COLO829 (cell line): ENCODE measurements at regions not wholly inside any gene's neighbourhood (a gene's known extent, or its start where the extent isn't known, plus 50 kb on each side); places are given as distances from the start of the nearest gene placed in this dataset.
A peak's percentile ranks its signal among the peaks of the same experiment; 100 is the strongest.
"Not testable (repeated sequence)": the region's sequence is repeated elsewhere in the genome, so short reads cannot be mapped to it uniquely, and the experiment has no call there.

ENCODE experiments used
- DNase-seq: peaks from one replicate; pipeline ENCODE4 v3.0.0; 2012; ENCODE audit warnings: low spot score

DNA sequence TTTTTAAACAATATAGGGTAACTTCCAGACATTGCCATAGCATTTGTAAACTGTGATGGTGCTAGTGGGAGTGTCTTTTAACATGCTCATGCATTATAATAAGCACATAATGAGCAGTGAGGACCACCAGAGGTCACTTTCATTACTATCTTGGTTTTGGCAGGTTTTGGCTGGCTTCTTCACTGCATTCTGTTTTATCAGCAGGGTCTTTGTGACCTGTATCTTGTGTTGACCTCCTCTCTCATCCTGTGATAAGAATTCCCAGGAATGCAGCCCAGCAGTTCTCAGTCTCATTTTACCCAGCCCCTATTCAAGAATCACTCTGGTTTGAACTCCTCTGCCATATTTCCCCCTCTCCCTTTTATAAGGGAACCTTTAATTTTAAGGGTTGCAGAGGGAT, 91.3 kb downstream of the ZNF467 start:
- no peak for DNase-seq

DNA sequence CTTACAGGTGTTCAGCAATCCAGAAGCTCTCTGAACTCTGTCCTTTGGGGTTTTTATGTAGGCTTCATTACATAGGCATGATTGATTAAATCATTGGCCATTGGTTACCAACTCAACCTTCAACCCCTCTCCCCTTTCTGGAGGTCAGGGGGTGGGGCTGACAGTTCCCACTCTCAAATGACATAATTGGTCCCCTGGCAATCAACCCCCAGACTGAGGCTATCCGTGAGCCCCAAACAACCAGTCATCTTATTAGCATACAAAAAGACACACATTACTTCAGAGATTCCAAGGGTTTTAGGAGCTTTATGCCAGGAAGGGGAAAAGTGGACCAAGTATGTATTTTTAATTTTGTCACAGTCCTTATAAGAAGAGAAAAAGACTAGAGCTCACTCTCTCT, 92.1 kb downstream of the ZNF467 start:
- no peak for DNase-seq

DNA sequence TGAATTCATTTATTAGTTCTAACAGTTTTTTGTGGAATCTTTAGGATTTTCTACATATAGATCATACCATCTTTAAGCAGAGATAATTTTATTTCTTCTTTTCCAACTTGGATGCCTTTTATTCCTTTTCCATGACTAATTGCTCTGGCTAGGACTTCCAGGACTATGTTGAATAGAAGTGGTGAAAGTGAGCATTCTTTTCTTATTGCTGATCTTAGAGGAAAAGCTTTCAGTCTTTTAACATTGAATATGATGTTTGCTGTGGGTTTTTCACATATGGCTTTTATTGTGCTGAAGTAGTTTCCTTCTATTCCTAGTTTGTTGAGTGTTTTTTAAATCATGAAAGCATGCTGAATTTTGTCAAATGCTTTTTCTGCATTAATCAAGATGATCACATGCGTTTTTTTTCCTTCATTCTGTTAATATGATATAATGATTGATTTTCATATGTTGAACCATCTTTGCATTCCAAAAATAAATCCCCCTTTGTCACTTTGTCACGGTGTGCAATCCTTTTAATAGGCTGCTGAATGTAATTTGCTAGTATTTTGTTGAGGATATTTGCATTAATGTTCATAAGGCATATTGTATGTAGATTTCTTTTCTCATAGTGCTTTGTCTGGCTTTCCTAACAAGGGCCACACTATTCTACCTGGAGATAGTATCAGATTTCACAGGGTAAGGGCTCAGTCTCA, 92.9 kb downstream of the ZNF467 start:
- no peak for DNase-seq

DNA sequence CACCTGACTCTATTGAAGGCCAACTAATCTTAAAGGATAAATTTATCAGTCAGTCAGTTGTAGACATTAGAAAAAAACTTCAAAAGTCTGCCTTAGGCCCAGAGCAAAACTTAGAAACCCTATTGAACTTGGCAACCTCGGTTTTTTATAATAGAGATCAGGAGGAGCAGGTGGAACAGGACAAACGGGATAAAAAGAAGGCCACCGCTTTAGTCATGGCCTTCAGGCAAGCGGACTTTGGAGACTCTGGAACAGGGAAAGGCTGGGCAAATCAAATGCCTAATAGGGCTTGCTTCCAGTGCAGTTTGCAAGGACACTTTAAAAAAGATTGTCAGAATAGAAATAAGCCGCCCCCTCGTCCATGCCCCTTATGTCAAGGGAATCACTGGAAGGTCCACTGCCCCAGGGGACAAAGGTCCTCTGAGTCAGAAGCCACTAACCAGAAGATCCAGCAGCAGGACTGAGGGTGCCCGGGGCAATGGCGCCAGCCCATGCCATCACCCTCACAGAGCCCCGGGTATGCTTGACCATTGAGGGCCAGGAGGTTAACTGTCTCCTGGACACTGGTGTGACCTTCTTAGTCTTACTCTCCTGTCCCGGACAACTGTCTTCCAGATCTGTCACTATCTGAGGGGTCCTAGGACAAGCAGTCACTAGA, 98.5 kb downstream of the ZNF467 start:
- not testable (repeated sequence) for DNase-seq

DNA sequence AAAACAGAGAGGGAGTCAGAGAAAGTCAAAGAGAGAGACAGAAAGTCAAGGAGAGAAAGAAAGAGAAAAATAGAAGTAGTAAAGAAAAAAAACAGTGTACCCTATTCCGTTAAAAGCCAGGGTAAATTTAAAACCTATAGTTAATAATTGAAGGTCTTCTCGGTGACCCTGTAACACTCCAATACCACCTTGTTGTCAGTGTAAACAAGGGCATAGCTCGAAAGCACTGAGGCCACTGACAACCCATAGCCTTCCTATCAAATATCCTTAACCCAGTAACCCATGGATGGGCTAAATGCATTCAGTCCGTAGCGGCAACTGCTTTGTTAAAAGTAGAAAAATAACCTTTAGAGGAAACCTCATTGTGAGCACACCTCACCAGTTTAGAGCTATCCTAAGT, 100.4 kb downstream of the ZNF467 start:
- DNase-seq = no peak

DNA sequence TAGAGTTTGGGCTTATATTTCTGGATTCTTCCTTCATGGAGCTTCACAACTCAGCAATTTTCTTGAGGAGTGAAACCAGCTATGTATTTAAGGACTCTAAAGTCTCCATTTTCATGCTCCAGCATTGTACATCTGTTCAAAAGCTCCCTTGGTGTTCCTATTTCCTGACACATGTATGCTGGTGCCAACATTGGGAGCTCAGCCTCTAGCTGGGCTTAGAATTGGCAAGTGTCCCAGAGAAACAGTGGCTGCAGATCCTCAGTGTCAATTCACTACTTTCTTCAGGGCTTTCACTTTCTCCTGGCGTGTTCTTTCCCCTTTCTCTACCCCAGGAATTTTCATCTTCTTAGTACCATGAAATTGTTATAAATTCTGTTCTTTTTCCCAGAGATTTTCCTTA, 103.1 kb downstream of the ZNF467 start:
- DNase-seq = peak; percentile 21

DNA sequence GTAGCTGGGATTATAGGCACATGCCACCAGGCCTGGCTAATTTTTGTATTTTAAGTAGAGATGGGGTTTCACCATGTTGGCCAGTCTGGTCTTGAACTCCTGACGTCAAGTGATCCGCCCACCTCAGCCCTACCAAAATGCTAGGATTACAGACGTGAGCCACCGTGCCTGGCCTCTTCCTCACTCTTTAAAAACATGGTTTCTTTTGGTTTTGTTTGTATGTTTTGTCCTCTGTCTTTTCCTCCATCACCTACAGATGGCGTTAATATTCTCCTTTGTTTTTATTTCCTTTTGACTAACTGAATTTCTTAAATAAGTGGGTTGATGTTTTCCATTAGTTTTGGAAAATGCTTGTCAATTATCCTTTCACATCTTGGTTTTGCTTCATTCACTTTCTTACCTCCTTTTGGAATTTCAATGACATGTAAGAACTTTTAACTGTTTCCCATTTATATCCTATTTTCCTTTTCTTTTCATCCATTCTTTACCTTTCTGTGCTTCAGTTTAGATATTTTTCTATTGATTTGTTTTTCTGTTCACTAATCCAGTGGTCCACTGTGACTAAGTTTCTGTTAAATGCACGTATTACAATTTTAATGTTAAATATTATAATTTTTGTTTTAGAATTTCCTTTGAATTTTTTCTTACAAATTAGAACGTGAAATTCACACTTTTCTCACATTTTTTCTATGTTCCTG, 104.1 kb downstream of the ZNF467 start:
- no peak for DNase-seq

DNA sequence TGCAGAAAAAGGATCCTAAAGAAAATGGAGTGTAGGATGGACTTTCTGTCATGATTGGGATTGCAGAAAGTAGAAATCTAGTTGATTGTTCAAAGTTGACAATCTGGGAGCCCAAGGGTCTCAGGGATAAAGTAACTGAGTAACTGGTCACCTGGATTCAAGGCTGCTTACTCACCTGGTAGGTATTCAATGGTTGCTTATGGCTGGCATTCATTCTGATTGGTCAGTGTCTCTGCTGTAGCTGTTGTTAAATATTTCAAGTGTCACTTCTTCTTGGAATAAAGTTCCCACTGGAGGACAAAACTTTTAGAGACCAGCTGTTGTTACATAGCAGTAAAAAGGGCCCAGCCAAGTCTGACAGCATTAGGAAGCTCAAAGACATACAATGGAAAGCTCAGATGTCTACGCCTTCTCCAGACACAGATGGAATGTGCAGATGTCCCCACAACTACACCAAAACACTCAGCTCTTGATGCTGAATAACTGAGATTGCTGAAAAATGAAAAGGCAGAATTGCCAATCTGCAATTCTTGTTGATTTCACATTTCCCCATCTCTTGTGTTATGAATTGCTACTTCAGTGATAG, 106.9 kb downstream of the ZNF467 start:
- DNase-seq = no peak

DNA sequence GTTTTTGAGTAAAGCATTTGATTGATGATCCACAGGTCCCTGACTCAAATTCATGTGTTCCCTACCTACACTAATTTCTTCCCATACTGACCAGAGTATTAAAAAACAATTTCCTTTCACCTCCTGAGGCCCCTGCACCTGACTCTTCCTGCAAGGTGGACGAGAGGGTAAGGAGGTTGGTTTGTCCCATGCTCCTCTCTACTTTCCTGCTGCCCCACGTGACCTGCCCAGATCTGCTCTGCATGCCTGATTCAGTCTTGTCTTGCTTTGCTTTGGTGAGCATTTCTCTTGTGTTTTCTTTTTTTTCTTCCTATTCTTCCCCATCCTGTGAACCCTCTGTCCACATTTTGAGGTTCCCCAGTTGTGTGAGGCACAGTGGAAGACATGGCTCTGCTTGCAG, 107.8 kb downstream of the ZNF467 start:
- DNase-seq = not testable (repeated sequence)

DNA sequence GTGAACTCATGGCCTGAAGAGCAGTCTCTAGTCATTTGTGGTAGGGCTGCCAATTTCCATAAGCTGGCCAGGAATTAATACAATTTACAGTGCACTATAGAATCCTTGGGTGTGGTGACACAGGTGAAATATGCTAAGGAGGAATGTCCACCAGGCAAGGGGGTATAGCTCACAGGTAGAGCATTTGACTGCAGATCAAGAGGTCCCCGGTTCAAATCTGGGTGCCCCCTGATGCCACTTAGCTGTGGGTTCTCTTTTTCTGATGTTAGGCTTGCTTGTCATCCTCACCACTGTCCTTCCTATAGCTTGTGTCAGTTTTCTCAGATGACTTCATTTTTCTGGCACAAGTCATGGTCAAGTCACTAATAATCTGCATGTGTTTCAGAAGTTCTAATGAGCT, 108.7 kb downstream of the ZNF467 start:
- no peak for DNase-seq

DNA sequence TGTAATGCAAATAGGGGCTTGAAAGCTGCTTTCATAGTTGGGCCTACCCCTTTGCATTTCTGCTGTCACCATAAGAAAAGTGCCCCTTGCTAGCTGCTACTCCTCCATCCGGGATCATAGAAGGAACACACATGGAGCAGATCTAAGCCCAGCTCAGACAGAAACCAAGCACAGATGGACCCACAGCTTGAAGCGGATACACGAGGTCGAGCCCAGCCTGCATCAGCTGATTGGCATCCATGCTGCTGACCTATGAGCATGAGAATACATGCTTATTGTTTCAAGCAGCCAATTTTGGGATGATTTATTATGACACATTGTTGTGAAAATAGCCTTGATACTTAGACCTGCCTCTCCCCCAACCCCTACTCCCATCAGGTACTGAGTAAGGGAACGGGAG, 109.2 kb downstream of the ZNF467 start:
- DNase-seq = no peak

DNA sequence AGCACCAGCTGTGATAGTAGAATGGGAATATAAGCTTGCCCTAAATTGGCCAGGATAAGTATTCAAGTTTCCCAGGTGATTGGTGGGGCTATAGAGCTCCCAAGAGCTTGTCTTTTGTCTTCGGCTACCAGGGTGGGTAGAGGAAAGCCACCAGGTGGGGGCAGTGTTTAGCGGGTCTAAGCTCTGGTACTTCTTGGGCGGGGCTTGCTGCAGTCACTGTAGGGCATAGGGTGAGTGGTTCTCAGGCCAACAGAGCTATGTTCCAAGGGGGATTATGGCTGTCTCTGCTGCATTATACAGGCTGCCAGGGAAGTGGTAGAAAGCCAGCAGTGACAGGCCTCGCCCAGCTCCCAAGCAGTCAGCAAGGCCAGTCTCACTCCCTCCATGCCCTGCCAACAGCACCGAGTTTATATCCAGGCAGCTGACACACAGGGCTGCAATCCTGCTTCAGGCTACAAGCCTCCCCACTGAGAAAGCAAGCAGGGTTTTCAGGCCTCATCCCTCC, 110.7 kb downstream of the ZNF467 start:
- peak; percentile 63 for DNase-seq

DNA sequence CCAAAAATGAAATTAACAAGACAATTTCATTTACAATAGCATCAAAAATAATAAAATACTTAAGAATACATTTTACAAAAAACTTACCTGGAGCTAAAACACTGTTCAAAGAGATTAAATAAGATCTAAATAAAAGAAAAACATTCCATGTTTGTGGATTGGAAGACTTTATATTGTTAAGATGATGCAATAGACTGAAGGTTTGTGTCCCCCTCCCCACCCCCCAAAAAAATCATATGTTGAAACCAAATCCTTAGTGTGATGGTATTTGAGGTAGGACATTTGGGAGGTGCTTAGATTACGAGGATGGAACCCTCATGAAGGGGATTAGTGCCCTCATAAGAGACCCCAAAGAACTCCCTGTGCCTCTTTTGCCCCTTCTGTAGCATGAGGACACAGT, 117.6 kb downstream of the ZNF467 start:
- no peak for DNase-seq

DNA sequence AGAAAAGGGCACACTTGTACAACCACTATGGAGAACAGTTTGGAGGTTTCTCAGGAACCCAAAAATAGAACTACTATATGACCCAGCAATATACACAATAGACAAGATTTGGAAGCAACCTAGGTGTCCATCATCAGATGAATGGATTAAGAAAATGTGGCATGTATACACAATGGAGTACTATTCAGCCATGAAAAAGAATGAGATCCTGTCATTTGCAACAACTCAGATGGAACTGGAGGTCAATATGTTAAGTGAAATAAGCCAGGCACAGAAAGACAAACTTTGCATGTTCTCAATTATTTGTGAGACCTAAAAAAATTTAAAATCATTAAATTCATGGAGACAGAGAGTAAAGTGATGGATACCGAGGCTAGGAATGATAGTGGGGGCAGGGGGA, 118.8 kb downstream of the ZNF467 start:
- no peak for DNase-seq

DNA sequence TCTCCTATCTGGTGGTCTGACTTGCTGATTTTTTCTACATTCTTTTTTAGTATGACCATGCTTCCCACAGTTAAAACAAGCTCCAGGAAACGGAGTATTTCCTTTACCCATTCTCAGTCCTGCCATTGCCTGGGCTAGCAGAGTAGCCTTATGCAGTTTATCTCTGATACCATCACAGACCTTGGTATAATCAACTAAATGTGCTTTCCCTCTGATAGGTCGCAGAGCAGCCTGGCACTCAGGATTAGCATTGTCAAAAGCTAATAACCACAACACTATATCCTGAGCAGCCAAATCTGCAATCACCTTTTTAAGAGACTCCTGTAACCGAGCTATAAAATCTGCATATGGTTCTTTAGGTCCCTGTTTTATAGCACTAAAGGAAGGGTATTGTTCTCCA, 123.2 kb downstream of the ZNF467 start:
- DNase-seq = not testable (repeated sequence)

DNA sequence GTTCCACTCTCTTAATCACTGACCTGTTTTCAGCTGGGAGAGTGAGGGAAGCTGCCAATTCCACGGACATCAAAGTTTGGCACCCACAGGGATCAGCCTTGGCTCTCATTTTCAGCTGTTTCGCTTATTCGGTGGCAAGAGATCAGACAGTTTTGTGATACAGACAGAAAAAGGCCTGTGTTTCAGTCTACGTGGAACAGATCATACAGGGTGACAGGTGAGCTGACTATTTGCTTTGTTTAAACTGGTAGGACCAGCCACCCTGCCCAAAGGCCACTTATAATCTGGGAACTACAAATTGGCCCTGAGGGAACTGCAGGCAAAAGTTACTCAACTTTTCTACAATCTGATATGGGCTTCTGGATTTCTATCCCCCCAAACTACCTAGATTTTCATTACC, 128.6 kb downstream of the ZNF467 start:
- DNase-seq = no peak

DNA sequence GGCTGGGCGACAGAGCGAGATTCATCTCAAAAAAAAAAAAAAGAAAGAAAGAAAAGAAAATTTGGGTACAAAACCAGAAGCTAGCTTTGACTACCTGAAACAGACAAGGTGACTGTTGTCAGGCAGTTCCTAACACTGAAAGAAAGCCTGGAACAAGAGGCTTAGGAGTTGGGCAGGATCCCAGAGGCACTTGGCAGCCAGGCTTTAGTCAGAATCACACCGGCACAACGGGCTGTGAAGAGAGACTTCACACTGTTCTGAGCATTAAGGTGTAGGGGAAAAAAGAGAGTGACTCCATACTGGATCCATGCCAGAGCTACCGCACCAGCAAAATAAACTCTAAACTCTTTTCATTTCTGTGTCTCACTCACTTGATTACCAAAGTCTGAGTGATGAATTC, 130.8 kb downstream of the ZNF467 start:
- DNase-seq = no peak

DNA sequence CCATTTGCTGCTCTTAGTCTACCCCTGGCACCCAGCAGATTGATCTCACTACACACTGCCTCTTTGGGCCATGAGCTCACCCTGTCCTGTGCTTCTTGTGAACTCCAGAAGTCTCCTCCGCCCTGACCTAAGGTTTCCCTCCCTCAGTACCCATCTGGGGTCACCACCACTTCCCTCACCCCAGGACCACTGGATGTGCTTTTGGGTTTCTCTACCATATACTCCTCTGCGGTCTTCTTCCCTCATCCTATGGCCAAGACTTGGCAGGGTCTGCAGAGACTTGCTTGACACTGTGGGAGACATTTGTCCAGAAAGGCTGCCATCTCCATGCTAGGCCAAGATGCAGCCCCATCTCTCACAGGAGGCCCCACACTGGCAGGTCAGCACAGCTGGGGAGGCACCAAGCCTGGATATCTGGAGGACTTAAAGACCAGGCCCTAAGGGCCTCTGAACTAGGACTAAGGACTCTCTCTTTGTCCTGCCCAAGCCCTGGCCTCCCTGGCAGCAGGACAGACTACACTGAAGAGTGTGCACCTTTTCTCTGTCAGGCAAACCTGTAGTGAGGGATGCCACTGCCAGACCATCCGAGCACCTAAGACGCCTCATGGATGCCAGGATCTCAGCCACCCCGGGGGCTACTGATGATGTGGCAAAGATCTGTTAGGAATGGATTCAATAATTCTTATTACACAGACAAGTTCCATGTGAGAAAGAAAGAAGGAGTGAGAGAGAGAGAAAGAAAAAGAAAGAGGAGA, 134.6 kb downstream of the ZNF467 start:
- DNase-seq = no peak

DNA sequence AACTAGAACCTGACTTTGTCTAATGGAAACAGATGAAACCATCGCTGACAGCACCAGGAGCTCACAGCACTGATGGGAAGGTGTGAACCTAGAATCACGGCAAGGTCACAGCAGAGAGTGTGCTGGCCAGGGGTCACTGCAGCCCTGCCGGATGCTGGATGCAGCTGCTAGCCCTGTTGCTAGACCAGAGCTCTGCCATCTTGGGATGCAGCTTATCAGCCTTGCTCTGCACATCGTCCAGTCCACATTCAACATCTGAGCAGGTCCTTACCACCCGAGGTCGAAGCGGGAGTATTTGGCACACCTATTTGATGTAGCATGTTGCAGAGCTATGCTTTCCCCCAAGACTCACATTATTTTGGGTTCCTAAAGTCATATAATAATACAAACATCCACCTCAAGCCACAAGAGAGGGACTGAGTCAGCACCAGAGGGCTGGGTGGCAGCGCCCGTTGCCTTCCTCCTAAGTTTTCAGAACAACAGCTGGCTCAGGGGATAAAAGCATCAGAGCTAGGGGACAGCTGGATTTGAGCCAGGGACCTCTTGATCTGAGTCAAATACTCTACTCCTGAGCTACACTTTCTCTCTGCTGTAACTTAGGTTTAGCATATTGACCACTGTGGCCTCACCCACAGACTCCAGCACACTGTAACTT, 135.3 kb downstream of the ZNF467 start:
- no peak for DNase-seq

DNA sequence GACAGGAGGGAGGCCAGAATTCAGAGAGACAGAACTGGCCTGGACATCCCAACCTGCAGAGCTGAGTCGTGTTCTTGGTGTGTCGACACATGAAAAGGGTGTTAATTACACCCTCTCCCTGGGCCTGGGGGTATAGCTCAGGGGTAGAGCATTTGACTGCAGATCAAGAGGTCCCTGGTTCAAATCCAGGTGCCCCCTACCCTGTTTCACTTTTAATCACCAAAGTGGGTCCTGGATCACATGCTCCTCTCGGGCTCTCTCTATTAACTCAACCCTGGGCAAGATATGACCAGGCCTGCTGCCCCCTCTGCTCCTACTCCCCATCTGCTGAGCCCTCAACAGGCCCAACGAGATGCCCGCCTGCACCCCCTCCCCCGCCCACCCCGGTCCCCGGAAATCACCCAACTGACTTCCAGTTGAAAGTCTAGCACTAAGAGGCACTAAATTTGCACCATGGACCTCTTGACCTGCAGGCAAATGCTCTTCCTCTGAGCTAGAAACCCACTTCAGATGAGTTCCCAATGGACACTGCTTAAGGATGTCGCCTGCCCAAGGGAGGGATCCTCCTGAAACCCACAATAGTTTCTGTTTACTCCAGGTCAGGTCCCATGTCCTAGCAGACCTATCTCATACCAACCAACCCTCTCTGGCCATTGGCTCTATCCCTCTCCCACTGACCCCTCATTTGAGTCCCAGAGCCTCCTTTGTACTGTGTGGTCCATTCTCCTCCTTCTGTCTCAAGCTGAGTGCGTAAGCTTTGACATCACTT, 137.6 kb downstream of the ZNF467 start:
- DNase-seq = no peak
